MCF 10A (cell line): ENCODE measurements at regions not wholly inside any gene's neighbourhood (a gene's known extent, or its start where the extent isn't known, plus 50 kb on each side); places are given as distances from the start of the nearest gene placed in this dataset.

ENCODE experiments used
- BruUV-seq: library from RNA; stranded (reverse); fragments of 400-500 nt; replicated peaks from 2 replicates; lab custom pipeline; 2021; lab: Mats Ljungman, UMichigan
- CTCF ChIA-PET: fragments of 300-600 bp; sonication (Branson Sonifier 250); formaldehyde crosslinking; extraction: SDS; loops from one replicate; lab custom pipeline; 2021; ENCODE audit warnings: antibody characterized with exemption, inconsistent platforms; lab: Yijun Ruan, JAX
- POLR2A ChIA-PET: fragments of 300-600, 350-650 bp; sonication (Branson Sonifier 250); formaldehyde crosslinking; extraction: SDS; loops from one replicate; lab custom pipeline; 2020; ENCODE audit warnings: antibody characterized with exemption, inconsistent platforms; lab: Yijun Ruan, JAX
- DNase-seq: peaks from one replicate; pipeline ENCODE4 v3.0.0-alpha.2; 2018; ENCODE audit not compliant: unreplicated experiment
- H3K27ac Mint-ChIP-seq: one replicate; pipeline ENCODE4 v1.8.0; 2022; ENCODE audit warnings: mild to moderate bottlenecking, low read depth, mixed read lengths; ENCODE audit not compliant: unreplicated experiment
- H3K27me3 Mint-ChIP-seq: one replicate; pipeline ENCODE4 v1.8.0; 2022; ENCODE audit warnings: mixed read lengths; ENCODE audit not compliant: insufficient read depth, unreplicated experiment
- H3K36me3 Mint-ChIP-seq: one replicate; pipeline ENCODE4 v1.8.0; 2022; ENCODE audit warnings: mild to moderate bottlenecking, moderate library complexity, mixed read lengths; ENCODE audit not compliant: insufficient read depth, unreplicated experiment
- H3K4me1 Mint-ChIP-seq: one replicate; pipeline ENCODE4 v1.8.0; 2022; ENCODE audit warnings: mixed read lengths; ENCODE audit not compliant: insufficient read depth, unreplicated experiment
- H3K4me3 Mint-ChIP-seq: one replicate; pipeline ENCODE4 v1.8.0; 2022; ENCODE audit warnings: mild to moderate bottlenecking, moderate library complexity, mixed read lengths; ENCODE audit not compliant: unreplicated experiment
- H3K9me3 Mint-ChIP-seq: one replicate; pipeline ENCODE4 v1.8.0; 2022; ENCODE audit warnings: mixed read lengths; ENCODE audit not compliant: unreplicated experiment
- intact Hi-C: fragments of 100-400 bp; cut with micrococcal nuclease; formaldehyde crosslinking; loops from 2 replicates; pipeline ENCODE4 v1.14.1; 2022
- TF ChIP-seq, protein P1 (sequence below): fragments of 200-600 bp; IDR thresholded peaks from one replicate; pipeline ENCODE4 v1.8.0; 2022; ENCODE audit warnings: antibody characterized with exemption, mild to moderate bottlenecking; ENCODE audit not compliant: unreplicated experiment

- CTCF ChIA-PET = no interaction called here
- intact Hi-C loops = no loop called here
Observed at GRCh38 chr21:25079053-25079452, 528.2 kb downstream of the MRPL39 start.

DNA sequence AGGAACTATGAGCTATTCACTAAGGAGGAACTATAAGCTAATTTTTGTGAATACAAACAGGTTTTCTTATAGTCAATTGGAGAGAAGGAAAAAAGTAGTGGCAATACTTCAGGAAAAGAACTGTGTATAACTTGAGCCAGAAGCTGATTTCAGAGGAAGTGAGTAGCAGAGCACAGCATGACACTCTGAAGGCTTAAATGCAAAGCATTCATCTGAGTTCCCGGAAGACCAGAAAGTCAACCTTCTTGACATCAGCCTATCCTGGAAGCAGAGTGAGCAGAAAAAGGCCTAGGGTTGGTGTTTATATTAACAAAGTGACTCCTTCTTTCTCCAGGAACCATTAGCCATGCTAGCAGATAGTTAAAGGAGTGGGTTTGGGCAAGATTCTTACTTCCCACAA is 545.2 kb downstream of the MRPL39 start:
- ChIA-PET CTCF (interaction anchor here (1.2 kb wide), 1 partner anchor 323 kb away, joined by 5 read pairs; no protein-coding TSS in a partner anchor), POLR2A (no interaction called here)
- H3K4me3 Mint-ChIP-seq = no peak overlapping the region
- no peaks in the 10 kb centered on the region for H3K27me3 Mint-ChIP-seq
- TF ChIP-seq, protein P1, sequence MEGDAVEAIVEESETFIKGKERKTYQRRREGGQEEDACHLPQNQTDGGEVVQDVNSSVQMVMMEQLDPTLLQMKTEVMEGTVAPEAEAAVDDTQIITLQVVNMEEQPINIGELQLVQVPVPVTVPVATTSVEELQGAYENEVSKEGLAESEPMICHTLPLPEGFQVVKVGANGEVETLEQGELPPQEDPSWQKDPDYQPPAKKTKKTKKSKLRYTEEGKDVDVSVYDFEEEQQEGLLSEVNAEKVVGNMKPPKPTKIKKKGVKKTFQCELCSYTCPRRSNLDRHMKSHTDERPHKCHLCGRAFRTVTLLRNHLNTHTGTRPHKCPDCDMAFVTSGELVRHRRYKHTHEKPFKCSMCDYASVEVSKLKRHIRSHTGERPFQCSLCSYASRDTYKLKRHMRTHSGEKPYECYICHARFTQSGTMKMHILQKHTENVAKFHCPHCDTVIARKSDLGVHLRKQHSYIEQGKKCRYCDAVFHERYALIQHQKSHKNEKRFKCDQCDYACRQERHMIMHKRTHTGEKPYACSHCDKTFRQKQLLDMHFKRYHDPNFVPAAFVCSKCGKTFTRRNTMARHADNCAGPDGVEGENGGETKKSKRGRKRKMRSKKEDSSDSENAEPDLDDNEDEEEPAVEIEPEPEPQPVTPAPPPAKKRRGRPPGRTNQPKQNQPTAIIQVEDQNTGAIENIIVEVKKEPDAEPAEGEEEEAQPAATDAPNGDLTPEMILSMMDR = no peak
- BruUV-seq = no TSS peak
- H3K27ac Mint-ChIP-seq = no peak overlapping the region
- DNase-seq = no peak
- no peaks in the 10 kb centered on the region for H3K36me3 Mint-ChIP-seq
- H3K4me1 Mint-ChIP-seq = no peaks in the 10 kb centered on the region
- intact Hi-C loops = no loop called here
- peaks cover 14% of the 10 kb centered on the region for H3K9me3 Mint-ChIP-seq

More at GRCh38 chr21:25079053-25079452, 528.2 kb downstream of the MRPL39 start:
- no TSS peak for BruUV-seq
- no peaks in the 10 kb centered on the region for H3K4me1 Mint-ChIP-seq
- no peak overlapping the region for H3K4me3 Mint-ChIP-seq
- H3K27ac Mint-ChIP-seq = no peak overlapping the region
- no peaks in the 10 kb centered on the region for H3K9me3 Mint-ChIP-seq
- TF ChIP-seq, protein P1 = no peak
- no peaks in the 10 kb centered on the region for H3K27me3 Mint-ChIP-seq
- no peak for DNase-seq
- POLR2A ChIA-PET = no interaction called here
- no peaks in the 10 kb centered on the region for H3K36me3 Mint-ChIP-seq

DNA sequence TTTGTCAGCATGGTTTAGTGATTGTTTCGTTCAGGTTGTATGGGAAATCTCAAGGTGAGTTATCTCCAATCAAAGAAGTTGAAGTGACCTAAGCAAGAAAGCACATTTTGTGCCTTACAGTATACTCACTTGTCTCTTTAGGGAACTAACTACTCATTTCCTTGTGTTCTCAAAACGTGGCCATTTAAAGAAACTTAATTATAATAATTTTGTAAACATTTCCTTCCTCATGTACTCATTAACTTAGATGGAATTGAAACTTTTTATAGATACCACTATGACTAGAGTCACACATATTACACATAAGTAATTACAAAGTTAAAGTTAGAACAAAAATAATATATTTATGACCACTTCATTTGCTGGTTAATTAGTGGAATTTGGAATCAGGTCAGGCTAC is 552.6 kb downstream of the MRPL39 start:
- Mint-ChIP-seq H3K4me3 (no peak overlapping the region), H3K27ac (no peak overlapping the region), H3K36me3 (no peaks in the 10 kb centered on the region), H3K4me1 (no peaks in the 10 kb centered on the region), H3K27me3 (no peaks in the 10 kb centered on the region), H3K9me3 (no peaks in the 10 kb centered on the region)
- CTCF ChIA-PET = no interaction called here
- DNase-seq = no peak
- TF ChIP-seq, protein P1 = no peak
- BruUV-seq = no TSS peak
- POLR2A ChIA-PET = no interaction called here
- intact Hi-C loops = no loop called here

- intact Hi-C loops = loop anchor here (1.0 to 10.0 kb wide), 5 partner anchors 143 to 1185 kb away; no protein-coding TSS in a partner anchor
- Mint-ChIP-seq H3K4me3 (peak overlapping the region; percentile 71), H3K9me3 (no peaks in the 10 kb centered on the region), H3K4me1 (peaks cover 8% of the 10 kb centered on the region), H3K27me3 (no peaks in the 10 kb centered on the region), H3K27ac (peak overlapping the region; percentile 52), H3K36me3 (no peaks in the 10 kb centered on the region)
- BruUV-seq = no TSS peak
- TF ChIP-seq, protein P1 = peak; percentile 58
- ChIA-PET CTCF (interaction anchor here (0.6 to 6.2 kb wide), 17 partner anchors 9 to 928 kb away, joined by 3 to 64 read pairs (median 4); no protein-coding TSS in a partner anchor), POLR2A (no interaction called here)
- DNase-seq = peak; percentile 64
Observed at GRCh38 chr21:25039461-25040380, 567.6 kb downstream of the MRPL39 start.
